Stimulated activated CD4-positive, alpha-beta T cell treated with anti-CD3 and anti-CD28 coated beads, Interleukin-15, amount 100 ng/mL, for 24 hours (primary cell): ENCODE measurements at regions not wholly inside any gene's neighbourhood (a gene's known extent, or its start where the extent isn't known, plus 50 kb on each side); places are given as distances from the start of the nearest gene placed in this dataset.
A peak's percentile ranks its signal among the peaks of the same experiment; 100 is the strongest.

Experiments used
- DNase-seq: peaks from one replicate; pipeline ENCODE4 v3.0.0-alpha.2; 2020

DNA sequence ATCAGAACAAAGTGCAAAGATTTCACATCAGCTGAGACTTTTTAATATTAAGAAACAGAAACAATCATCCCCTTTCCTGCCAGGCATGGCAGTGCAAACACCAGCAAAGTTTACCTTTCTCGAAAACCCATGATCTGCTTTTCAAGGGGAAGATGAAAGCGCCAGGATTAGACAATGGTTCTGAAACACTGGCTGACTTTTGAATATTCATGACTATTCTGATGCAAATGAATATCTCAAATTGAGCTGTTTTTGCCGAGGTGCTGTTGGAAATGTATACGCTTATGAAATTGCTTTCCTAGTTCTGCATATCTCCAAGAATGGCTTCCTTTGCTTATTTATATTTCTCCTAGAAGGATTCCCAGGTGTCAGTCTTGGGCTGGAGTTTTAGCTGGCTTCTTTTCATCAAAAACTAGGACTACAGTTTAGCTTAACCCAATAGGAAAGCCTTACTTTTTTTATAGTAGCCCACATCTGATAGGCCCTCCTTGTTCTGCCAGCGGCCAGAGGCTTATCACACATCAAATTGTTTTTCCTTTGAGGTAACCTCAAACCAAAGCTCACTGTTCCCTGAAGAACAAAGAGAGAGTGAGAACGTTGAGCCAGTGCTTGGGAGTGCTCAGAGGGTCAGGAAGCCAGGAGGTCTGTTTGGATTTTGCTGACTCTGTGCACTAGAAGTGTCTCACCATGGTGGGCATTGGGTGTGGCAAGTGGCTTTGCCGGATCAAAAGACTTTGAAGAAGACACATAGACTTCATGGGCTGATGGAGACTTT lies 74.0 kb upstream of the PLCL2 start:
- no peak for DNase-seq

- DNase-seq, result no peak
Observed at GRCh38 chr3:16811950-16812349, 72.8 kb upstream of the PLCL2 start.

DNA sequence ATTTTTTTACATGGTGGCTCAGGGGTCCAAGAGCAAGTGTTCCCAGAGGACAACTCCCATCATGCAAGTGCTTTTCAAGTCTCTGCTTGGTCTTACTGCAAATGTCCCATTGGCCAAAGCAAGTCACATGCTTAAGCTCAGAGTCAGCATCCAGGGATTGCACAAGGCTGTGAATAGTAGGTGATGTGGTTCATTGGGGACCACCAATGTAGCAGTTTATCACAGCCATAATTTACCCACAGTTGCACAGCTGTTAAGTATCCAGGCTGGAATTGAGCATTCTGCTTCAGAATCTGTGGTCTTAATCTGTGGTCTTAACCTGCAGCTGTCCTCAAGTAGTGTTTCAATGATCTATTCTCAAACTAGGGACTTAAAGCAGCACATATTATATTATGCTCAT lies 71.4 kb upstream of the PLCL2 start:
- DNase-seq, result no peak

GRCh38 chr3:16816048-16816780 lies 68.5 kb upstream of the PLCL2 start:
- no peak for DNase-seq

- DNase-seq, result no peak
Observed at GRCh38 chr3:16817197-16817596, 67.6 kb upstream of the PLCL2 start.

- no peak for DNase-seq
Observed at GRCh38 chr3:16818194-16818593, 66.6 kb upstream of the PLCL2 start.

DNA sequence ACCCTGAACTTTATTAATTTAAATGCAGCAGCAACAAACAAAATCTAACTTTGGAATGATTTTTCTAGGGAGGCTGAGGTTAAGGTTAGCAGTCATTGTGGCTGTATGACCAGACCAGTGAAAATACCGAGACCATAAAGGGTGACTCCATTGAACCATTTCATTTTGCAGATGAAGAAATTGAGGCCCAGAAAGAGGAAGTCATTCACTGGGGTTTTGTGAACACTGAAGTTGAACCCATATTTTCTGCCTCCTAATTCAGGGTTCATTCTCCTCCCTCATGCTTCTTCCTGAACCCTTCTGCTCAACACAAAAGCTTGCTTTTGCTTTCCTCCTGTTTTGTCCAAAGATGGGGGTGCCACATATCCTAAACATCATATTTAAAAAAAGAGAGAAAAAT lies 65.8 kb upstream of the PLCL2 start:
- DNase-seq, result no peak

- DNase-seq, result no peak
Observed at GRCh38 chr3:16820485-16820884, 64.3 kb upstream of the PLCL2 start.

DNA sequence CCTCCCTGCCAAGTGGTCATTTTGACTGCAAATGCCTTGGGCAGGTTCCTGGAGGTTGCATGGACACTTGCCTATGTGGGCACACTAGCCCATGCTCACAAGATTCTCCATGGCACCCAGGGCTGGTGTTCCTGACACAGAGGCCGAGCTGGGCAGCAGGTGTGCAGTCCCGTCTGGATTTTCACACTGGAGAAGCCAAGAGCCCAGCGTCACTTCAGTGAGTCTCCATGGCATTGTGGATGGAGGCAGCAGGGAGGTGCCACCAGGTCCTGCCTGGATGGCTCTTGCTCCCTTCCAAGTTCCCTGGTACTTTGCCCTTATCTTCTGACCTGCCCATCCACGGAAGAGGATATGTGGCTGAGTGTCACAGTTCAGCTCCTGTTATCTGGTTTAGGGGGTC lies 63.7 kb upstream of the PLCL2 start:
- no peak for DNase-seq

DNA sequence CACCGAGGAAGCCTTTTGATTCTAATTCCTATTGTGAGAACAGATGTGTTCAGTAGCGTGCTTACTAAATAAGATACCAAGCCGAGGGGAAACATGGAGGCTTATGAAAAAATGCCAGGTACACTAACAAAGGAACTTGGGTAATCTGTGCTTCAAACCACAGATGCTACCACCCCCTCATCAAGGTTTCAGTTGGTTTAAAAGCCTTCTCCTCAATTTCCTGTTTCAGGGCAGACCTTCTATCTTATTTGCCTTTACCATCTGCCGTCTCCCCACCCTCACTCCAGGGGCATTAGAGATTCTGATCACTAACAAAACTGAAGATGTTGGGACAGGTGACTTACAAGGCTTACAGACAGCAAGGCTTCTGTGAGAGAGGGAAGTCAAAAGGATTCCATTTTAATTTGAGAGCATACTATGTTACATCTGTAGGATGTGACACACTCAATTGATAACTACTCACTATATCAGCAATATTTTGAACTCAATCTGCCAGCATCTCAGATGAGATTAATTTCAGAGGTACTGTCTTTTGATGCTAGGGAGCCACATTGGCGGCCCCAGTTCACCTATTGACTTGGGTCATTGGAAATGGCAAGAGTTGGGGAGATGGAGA lies 60.6 kb upstream of the PLCL2 start:
- DNase-seq, result peak; percentile 31

DNA sequence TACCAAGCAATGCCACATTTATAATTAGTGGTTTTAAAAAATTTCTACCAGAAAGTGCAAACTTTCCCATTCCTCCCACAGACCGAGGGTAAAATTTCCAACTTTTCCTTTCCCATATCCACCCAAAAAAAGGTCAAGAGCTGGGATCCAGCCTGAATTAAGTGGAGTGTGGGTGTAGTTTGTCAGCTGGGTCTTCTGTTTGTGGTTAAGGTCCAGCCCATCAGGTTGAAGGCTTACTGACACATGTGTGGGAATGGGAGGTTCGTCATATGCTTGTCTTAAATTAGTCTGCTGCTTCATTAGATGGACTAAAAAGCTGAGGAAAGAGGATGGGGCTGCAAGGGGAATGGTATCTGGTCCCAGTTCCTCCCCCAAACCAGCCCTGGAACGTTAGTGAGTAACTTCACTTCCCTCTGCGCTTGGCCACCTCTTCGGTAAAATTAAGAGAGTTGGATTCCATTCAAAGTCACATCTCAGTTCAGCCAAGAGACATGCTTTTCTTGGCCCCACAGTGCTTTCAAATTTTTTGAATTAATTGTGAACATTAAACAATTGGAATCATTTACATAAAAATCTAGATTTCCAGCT lies 59.0 kb upstream of the PLCL2 start:
- no peak for DNase-seq

GRCh38 chr3:16828815-16829214 lies 55.9 kb upstream of the PLCL2 start:
- DNase-seq, result peak; percentile 49

DNA sequence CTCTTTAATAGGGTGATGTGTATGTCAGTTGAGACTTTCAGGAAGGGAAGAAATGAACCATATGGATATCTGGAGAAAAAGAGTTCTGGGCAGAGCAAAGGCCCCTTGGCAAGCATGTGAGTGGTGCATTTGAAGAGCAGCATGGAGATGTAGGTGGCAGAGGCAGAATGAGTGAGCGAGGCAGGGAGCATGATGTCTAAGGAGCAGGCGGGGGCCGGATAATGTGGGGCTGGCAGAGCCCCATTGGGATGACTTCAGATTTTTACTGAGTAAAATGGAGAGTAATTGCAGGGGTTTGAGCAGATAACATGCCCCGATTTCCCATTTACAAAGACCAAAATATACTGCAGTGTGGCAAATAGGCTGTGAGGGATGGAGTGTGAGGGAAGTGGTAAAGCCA lies 52.9 kb upstream of the PLCL2 start:
- no peak for DNase-seq

- DNase-seq, result no peak
Observed at GRCh38 chr3:16834214-16834613, 50.5 kb upstream of the PLCL2 start.

DNA sequence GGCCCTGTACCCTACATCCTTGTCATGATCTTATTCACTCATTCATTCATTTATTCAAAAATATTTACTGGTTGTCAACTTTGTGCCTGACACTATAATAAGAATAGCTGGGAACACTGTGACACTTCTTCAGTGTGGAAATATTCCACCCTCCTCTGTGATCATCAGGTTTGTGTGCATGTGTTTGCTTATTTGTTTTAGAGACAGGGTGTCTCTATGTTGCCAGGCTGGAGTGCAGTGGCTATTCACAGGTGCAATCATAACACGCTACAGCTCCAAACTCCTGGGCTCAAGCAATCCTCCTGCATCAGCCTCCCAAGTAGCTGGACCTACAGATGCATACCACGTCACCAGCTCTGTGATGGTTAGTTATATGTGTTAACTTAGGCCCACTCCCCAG lies 50.0 kb upstream of the PLCL2 start:
- DNase-seq, result no peak
